ENCODE measurements at regions not wholly inside any gene's neighbourhood (a gene's known extent, or its start where the extent isn't known, plus 50 kb on each side); places are given as distances from the start of the nearest gene placed in this dataset.
"Not testable (repeated sequence)": the region's sequence is repeated elsewhere in the genome, so short reads cannot be mapped to it uniquely, and the experiment has no call there.

DNA sequence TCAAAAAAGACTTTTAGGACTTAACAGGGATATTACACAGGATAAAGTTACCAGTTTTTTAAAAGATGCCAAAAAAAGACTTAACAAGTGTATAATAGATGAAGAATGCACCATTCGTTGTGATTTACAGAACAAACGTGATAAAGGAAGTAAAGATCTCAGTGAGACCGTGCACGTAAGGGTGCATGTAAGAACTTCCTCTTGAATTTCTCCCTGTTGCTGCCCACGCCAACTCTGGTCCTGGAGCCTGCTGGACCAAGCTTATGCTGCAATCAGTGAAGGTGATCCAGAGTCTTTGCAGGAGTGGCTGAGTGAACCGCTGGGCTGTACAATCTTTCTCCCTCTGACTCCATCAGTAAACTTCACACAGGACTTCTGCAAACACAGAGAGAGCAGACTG, 593.7 kb downstream of the TMEM121 start:
- DNase-seq: no peak

DNA sequence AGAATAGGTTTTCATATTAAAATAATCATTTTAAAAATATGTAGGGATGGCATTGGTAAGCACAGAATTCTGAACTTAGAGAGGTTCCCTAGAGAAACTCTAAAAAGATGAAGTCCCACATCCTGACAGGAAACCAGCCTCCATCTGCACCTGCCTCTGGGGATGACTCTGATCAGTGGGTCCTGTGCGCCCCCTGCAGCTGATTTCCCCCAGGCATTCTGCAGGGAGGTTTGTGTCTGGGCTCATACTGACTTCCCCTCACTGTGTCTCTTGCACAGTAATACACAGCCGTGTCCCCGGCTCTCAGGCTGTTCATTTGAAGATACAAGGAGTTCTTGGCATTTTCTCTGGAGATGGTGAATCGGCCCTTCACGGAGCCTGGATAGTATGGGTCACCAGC, 602.9 kb downstream of the TMEM121 start:
- no peak for DNase-seq

DNA sequence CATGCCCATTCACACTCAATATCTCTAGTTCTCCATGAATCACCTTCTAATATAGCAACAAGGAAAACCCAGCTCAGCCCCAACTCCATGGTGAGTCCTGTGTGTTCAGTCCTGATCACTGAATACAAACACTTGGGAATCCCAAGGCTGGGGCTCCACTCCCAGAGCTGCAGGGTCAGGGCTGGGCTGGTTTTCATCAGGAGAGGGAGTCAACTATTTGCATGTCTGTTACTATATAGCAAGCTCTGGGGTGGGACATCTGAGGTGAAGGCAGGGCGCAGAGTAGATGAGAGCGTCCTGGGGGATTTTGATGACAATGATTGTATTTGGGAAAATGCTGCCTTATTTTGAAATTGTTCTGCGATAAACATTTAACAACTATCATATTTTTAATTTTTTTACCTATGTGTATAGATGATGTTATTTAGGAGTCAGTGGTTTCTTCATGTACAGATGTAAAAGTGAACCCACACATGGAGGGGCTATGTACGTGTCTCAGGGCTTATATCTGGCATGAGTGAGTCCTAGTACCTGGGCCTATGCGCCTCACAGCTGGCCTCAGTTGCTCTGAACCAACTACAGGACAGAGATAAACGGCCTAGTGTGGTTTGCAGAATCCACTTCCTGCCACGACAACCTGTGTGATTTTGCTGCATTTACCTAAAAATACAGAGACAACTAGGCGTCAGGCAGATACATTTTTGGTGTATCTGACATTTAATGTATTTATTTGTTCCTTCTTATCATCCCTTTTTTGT, 603.7 kb downstream of the TMEM121 start:
- not testable (repeated sequence) for DNase-seq

DNA sequence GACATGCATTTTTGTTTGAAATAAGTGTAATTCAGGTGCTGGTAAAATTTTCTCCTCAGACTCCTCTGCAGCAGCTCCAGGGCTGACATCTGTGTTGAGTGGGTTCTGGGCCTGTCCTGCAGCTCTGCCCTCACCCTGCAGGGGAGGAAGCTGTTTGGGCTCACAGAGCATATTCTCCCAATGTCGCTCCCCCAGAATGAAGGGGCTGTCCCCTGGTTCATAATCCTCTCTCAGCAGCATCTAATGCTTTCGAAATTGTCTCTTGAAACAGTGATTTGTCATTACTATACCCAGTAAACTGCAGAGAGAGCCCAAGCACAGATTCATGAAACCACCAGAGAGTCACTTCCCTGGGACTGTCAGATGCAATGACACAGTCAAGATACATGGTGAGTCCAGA, 606.7 kb downstream of the TMEM121 start:
- not testable (repeated sequence) for DNase-seq

DNA sequence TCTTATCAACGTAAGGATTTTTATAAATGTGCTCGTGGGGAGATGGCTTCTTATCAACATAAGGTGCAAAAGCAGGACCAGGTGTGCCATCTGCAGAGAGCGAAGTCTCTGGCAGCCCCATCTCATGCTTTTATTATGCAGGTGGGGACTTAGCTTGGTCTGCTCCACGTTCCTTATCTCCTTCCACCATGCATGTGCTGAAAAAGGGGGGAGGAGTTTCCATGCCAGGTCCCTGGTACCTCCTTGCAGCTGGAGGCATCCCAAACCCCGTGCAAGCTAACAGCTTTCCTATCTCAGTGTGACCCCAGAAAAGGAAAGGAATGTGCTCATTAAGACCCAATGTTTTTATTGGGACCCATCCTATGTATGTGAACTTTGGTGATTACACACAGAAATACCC, 608.5 kb downstream of the TMEM121 start:
- DNase-seq: no peak

DNA sequence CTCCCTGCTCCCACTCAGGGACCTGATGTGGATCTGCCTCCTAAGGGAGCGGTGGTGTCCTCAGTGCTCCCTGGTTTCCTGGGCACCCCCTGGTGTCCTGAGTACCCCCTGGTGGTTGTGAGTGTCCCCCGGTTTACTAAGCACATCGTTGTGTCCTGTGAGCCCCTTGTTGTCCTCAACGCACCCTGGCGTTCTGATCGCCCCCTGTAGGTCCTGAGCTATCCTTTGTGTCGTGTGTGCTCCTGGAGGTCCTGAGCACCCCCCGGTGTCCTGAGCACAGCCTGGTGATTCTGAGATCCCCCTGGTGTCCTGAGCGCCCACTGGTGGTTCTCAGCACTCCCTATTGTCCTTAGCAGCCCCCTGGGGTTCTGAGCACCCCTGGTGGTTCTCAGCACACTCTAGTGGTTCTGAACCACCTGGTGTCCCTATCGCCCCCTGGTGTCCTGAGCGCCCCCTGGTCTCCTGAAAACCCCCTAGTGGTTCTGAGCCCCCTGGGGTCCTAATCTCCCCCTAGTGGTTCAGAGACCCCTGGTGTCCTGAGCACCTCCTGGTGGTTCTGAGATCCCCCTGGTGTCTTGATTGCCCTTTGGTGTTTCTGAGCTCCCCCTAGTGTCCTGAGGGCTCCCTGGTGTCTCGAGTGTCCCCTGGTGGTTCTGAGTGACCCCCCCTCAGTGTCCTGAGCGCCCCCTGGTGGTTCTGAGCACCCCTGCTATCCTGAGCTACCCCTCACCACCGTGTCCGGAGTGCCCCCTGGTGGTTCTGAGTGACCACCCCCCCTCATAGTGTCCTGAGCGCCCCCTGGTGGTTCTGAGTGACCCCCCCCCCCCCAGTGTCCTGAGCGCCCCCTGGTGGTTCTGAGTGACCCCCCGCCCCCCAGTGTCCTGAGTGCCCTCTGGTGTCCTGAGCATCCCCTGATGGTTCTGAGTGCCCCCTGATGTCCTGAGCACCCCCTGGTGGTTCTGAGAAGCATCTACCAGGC, 615.1 kb downstream of the TMEM121 start:
- DNase-seq: no peak

DNA sequence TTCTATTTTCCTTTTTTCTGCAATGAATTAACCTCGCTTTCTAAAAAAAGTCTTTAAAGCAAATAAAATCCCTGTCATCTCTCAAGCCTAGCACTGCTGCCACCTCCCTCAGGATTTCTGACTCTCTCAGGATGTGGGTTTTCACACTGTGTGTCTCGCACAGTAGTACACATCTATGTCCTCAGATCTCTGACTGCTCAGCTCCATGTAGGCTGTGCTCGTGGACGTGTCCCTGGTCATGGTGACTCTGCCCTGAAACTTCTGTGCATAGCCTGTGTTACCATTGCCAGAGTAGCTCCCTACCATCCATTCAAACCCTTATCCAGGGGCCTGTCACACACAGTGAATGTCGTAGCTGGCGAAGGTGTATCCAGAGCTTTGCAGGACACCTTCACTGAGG, 619.3 kb downstream of the TMEM121 start:
- DNase-seq: not testable (repeated sequence)

DNA sequence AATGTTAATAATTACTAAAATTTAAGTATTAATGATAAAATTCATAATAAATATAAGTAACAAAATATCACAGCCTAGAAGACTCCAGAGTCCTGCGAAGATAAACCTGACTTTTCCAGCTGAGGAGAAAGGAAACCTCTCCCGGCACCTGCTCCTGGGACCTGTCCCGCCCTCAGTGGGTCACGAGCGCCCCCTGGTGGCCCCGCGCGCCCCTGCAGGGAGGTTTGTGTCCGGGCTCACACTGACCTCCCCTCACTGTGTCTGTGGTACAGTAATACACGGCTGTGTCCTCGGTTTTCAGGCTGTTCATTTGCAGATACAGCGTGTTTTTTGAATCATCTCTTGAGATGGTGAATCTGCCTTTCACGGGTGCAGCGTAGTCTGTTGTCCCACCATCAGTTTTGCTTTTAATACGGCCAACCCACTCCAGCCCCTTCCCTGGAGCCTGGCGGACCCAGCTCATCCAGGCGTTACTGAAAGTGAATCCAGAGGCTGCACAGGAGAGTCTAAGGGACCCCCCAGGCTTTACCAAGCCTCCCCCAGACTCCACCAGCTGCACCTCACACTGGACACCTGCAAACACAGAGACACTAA, 627.1 kb downstream of the TMEM121 start:
- DNase-seq: peak; percentile 42

DNA sequence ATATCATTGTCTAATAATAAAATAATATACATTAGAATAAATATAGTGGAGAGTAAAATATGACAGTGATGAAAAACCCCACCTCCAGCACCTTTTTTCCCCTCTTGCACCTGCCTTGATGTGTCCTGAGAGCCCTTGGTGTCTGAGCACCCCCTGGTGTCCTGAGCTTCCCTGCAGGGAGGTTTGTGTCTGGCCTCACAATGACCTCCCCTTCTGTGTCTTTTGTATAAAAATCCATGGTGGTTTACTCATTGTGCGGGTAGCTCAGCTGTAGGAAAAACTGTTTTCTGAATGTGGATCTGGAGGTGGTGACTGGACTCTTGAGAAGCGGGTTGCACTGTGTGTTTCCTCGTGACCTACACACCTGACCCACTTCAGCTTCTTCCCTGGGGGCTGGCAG, 636.9 kb downstream of the TMEM121 start:
- no peak for DNase-seq

DNA sequence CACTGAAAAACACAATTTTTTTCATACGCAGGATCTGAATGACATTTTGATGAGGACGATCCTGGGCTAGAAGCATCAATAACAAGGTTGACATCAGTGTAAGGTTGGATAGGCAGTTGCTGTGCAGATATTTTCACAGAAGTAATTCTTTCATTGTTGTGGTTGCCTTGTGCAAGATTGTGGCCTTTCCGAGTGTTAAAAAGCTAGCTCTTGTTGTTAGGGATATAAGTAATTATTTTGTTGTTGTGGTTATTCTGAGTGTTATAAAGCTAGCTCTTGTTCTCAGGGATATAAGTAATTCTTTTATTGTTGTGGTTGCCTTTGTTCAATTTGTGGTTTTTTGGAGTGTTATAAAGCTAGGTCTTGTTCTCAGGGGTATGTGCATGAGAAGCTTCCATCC, 637.4 kb downstream of the TMEM121 start:
- DNase-seq: not testable (repeated sequence)

DNA sequence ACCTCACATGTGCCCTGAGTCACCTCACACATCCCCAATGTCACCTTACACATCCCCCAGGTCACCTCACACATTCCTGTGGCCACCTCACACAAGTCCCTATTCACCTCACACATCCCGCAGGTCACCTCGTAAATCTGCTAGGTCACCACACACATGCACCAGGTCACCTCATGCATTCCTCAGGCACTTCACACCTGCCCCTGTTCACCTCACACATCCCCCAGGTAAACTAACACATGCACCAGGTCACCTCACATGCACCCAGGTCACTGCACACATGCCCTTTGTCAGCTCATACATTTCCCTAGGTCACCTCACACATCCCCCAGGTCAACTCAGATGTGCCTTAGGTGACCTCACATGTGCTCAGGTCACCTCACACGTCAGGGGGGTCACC, 639.8 kb downstream of the TMEM121 start:
- no peak for DNase-seq

DNA sequence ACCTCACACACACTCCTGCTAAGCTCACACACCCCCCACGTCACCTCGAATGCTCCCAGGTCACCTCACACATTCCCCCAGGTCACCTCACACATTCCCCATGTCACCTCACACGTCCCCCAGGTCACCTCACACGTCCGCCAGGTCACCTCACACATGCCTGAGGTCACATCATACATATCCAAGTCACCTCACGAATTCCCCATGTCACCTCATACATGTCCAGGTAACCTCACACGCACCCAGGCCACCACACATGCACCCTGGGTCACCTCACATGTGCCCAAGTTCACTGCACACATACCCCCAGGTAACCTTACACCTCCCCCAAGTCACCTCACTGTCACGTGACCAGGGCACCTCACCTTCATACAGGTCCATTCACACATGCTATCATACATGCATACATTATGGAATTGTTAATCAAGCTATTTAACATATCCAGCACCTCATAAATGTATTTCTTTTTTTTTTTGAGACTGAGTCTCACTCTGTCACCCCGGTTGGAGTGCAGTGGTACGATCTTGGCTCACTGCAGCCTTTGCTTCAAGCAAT, 640.3 kb downstream of the TMEM121 start:
- no peak for DNase-seq

DNA sequence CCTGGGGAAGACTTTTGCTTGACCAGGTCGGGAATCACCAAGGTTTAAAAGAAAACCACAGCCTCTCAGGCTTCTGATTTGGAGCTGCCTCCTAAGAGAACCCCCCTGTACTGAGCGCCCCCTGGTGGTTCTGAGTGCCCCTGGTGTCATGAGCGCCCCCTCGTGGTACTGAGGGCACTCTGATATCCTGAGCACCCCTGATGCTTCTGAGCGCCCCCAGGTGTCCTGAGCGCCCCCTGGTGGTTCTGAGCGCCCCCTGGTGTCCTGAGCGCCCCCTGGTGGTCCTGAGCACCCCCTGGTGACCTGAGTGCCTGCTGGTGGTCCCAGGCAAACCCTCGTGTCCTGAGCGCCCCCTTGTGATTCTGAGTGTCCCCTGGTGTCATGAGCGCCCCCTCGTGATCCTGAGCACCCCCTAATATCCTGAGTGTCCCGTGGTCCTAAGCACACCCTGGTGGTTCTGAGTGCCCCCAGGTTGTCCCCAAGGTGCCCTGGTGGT, 643.8 kb downstream of the TMEM121 start:
- not testable (repeated sequence) for DNase-seq

DNA sequence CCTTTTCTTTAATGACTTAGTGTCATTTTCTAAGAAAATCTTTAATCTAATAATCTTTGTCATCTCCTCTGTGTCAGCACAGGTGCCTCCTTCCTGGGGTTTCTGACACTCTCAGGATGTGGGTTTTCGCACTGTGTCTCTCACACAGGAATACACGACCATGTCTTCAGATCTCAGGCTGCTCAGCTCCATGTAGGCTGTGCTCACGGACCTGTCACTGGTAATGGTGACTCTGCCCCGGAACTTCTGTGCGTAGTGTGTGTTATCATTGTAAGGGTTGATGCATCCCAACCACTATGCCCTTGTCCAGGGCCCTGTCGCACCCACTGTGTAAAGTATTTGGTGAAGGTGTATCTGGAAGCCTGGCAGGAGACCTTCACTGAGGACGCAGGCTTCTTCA, 647.8 kb downstream of the TMEM121 start:
- DNase-seq: no peak

DNA sequence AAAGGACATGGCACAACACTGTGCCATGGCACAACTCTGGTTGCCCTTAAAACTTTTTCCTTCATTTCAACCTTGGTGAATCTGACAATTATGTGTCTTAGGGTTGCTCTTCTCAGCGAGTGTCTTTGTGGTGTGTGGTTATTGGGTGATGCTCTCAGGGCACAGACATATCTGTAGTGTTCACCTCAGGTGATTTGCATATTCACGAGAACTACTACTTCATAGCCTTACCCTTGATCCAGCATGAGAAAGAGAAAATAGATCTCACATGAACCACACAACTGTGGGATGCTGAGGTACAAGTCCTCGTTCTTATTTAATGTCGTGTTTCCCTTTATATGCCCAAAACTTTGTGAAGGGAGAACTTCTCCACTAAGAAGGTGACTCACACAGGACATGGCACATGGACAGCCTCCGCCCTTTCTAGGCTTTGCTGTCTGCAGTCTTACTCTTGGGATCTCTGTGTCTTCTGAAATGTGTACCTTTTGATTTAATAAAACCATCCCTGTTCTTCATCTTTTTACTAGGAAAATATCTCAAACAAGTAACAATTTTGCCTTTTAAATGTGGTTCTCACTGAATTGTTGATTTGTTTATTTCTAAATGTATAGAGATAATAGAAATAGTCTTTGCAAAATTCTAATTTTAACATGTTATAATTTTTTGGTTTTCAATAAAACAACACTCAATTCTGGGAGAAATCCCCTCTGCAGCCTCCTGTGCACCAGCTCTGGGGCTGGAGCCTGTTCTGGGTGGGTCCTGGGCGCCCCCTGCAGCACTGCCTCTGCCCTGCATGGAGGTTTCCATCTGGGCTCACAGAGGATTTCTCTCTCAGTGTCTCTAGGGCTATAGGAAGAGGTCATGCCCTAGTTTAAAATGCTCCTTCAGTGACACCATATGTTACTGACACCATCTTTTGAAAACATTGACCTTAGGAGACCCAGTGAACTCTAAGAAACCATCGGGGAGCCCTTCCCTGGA, 651.2 kb downstream of the TMEM121 start:
- DNase-seq: not testable (repeated sequence)

DNA sequence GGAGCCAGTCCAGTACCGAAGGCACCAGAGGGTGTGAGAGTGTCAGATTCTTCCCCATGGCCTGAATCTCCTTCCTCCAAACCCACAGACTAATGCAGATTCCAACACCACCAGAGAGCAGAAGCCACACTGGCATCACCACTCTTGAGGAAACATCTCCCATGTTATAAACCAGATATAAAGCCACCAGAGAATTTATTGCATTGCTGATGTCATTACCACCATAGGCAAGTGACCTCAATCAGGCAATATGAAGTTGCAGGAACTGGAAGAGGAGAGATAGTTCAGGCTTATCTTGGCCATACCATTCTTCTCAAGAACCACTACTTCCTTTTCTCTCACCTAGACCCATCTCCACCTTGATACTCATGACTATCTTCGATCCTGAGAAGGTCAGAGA, 653.4 kb downstream of the TMEM121 start:
- no peak for DNase-seq

DNA sequence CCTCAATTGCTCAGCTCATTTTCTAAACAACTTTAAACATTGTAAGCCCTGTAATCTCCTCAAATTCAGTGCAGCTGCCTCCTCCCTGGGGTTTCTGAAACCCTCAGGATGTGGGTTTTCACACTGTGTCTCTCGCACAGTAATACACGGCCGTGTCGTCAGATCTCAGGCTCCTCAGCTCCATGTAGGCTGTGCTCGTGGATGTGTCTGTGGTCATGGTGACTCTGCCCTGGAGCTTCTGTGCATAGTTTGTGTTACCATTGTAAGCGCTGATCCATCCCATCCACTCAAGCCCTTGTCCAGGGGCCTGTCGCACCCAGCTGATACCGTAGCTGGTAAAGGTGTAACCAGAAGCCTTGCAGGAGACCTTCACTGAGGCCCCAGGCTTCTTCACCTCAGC, 658.4 kb downstream of the TMEM121 start:
- DNase-seq: not testable (repeated sequence)

DNA sequence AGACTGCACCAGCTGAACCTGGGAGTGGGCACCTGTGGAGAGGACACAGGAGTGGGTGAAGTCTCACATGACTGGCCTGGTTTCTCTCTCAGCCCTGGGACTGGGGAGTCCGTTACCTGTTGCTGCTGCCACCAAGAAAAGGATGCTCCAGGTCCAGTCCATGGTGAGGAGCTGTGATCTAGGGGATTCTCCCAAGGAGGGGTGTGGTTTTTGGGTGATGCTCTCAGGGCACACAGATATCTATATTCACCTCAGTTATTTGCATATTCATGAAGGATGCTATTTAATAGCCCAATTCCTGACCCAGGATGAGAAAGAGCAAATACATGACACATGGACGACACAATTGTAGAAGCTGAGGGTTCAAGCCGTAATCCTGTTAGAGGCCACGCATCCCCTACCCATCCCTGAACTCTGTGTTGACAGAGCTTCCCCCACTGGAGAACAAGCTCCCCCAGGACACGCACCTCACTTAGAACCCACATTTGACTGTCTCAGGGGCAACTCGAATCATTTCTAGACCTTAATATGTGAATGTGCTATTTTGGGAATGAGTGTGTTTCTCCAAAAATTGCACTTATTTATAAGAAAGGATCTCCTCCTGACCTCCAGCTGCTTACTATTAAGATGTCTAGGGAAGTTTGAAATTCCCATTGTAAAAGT, 658.9 kb downstream of the TMEM121 start:
- DNase-seq: not testable (repeated sequence)

DNA sequence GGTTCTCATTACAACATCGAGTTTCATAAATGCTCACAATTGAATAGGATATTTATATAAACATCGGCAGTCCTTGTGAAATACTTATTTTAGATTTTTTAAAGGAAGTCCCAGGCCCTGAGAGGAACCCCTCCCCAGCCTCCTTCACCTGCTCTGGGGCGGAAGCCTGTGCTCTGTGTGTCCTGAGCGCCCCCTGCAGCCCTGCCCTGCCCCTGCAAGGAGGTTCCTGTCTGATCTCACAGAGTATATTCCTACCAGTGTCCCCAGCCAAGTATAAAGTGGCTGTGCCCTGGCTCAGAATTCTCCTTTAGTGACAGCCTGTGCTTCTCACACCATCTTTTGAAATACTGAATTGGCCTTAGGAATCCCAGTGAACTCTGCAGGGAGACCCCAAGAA, 659.5 kb downstream of the TMEM121 start:
- no peak for DNase-seq

DNA sequence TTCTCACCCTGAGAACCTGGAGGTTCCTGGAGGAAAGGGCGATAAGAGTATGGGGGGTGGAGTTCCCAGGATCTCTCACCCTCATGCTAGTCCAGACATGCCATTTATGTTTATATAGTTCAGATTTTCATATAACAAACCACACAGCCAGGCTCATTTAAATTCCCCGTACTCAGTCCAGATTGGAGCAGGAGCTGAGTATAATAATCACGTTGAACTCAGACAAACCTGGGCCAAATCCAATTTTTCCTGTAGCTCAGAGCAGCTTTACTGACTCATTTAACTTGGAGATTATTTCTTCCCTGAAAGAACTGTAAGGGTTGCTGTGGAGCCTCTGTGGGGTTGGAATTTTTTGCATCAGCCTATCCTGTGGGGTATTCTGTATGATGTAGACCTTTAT, 660.8 kb downstream of the TMEM121 start:
- DNase-seq: no peak

DNA sequence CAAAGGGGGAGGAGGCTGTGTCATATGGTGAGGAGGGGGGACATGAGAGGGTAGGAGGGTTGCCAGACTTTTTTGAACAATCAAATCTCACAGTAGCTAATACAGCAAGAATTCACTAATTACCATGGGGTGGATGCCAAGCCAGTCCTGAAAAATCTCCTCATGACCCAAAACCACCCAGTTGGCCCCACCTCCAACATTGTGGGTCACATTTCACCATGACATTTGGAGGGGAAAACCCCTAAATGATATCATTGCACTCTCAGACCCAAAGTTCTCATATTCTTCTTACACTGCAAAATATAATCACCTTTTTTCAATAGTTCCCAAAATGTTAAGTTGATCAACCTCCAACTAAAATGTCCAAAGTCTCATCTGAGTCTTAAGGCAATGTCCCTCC, 666.3 kb downstream of the TMEM121 start:
- not testable (repeated sequence) for DNase-seq

Measured in NCI-H510A treated with DMSO at 0.1 percent for 48 hours (cell line).